OCI-LY7 (cell line): ENCODE measurements at regions not wholly inside any gene's neighbourhood (a gene's known extent, or its start where the extent isn't known, plus 50 kb on each side); places are given as distances from the start of the nearest gene placed in this dataset.

Source experiments
- BruUV-seq: library from RNA; stranded (reverse); fragments of 400-500 nt; replicated peaks from 2 replicates; lab custom pipeline; 2021; lab: Mats Ljungman, UMichigan
- CTCF ChIA-PET: fragments of 300-600 bp; sonication (Branson Sonifier 250); formaldehyde crosslinking; loops from one replicate; lab custom pipeline; 2022; ENCODE audit warnings: antibody characterized with exemption; ENCODE audit not compliant: unreplicated experiment; lab: Charles Lee
- POLR2A ChIA-PET: fragments of 300-600 bp; sonication (Branson Sonifier 250); formaldehyde crosslinking; loops from one replicate; lab custom pipeline; 2022; ENCODE audit warnings: antibody characterized with exemption; lab: Charles Lee
- DNase-seq: peaks from one replicate; pipeline ENCODE4 v3.0.0-alpha.2; 2015; ENCODE audit warnings: low spot score
- H2AFZ ChIP-seq: fragments of 200-600 bp; sonication (generic), shearing (Covaris generic); 2 replicates; pipeline ENCODE4 v1.6.1; 2014; ENCODE audit warnings: mild to moderate bottlenecking, antibody characterized with exemption, low read length, moderate library complexity
- H3K27ac ChIP-seq: fragments of 200-600 bp; sonication (generic); 2 replicates; pipeline ENCODE4 v1.5.1; 2014; ENCODE audit warnings: mixed run types, low read depth, mild to moderate bottlenecking, moderate library complexity, low read length, inconsistent platforms; ENCODE audit not compliant: poor library complexity, severe bottlenecking
- H3K36me3 ChIP-seq: fragments of 200-600 bp; sonication (generic); 2 replicates; pipeline ENCODE4 v1.6.1; 2014; ENCODE audit warnings: mild to moderate bottlenecking, antibody characterized with exemption, low read length, moderate library complexity, mixed read lengths; ENCODE audit not compliant: insufficient read depth
- H3K4me1 ChIP-seq: fragments of 200-600 bp; sonication (generic); 2 replicates; pipeline ENCODE4 v1.5.1; 2014; ENCODE audit warnings: mild to moderate bottlenecking, low read length; ENCODE audit not compliant: insufficient read depth, poor library complexity, severe bottlenecking
- H3K4me2 ChIP-seq: fragments of 200-600 bp; sonication (generic); 2 replicates; pipeline ENCODE4 v1.6.1; 2014; ENCODE audit warnings: mild to moderate bottlenecking, low read length
- H3K4me3 ChIP-seq: fragments of 200-600 bp; sonication (generic); 2 replicates; pipeline ENCODE4 v1.5.1; 2014; ENCODE audit warnings: mild to moderate bottlenecking, low read depth, low read length; ENCODE audit not compliant: poor library complexity, severe bottlenecking
- H3K79me2 ChIP-seq: fragments of 200-600 bp; sonication (generic); 2 replicates; pipeline ENCODE4 v1.6.1; 2016; ENCODE audit warnings: low read depth, mild to moderate bottlenecking, low read length, moderate library complexity, mixed read lengths; ENCODE audit not compliant: insufficient read depth
- H3K9me2 ChIP-seq: fragments of 200-600 bp; sonication (generic); 2 replicates; pipeline ENCODE4 v1.6.1; 2016; ENCODE audit warnings: mild to moderate bottlenecking, low read length, mixed read lengths; ENCODE audit not compliant: insufficient read depth
- H3K9me3 ChIP-seq: fragments of 200-600 bp; sonication (generic); 2 replicates; pipeline ENCODE4 v1.6.1; 2014; ENCODE audit warnings: mild to moderate bottlenecking, mixed run types, low read length, mixed read lengths
- H4K20me1 ChIP-seq: fragments of 200-600 bp; sonication (generic); 2 replicates; pipeline ENCODE4 v1.6.1; 2014; ENCODE audit warnings: mild to moderate bottlenecking, antibody characterized with exemption, low read length, moderate library complexity, mixed read lengths; ENCODE audit not compliant: insufficient read depth
- EZH2phosphoT487 ChIP-seq: fragments of 200-600 bp; sonication (generic); IDR thresholded peaks from 2 replicates; pipeline ENCODE4 v1.6.1; 2018; ENCODE audit warnings: low read depth, borderline replicate concordance, mild to moderate bottlenecking, mixed run types, antibody characterized with exemption, low read length, moderate library complexity, mixed read lengths
- intact Hi-C: fragments of 100-400 bp; cut with micrococcal nuclease; formaldehyde crosslinking; loops from one replicate; pipeline ENCODE4 v1.10.0; 2022; ENCODE audit not compliant: unreplicated experiment
- TF ChIP-seq, protein P1 (sequence below): fragments of 200-600 bp; sonication (generic); conservative IDR thresholded peaks from 2 replicates; pipeline ENCODE4 v1.5.1; 2014; ENCODE audit warnings: mild to moderate bottlenecking, antibody characterized with exemption, low read length, moderate library complexity, mixed read lengths

DNA sequence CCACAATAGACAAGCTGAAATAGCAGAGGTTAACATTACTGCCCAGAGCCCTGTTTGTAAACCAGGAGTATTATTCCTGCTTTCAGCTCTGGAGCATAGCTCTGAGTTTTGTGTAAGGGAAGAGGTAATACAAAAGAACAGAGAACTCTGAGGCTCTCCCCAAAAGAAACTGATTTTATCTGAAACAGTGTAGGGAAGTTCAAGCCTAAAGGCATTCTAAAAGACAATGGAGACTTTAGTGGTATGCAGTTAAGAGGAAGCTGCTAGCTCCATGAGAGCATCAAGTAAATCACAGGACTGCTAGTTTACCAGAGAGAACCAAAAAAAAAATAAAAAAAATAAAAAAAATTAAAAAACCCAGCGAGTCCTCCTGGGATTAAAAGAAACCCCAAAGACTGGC lies 146.6 kb upstream of the PCSK5 start:
- Histone ChIP-seq H3K9me2 (no peaks in the 10 kb centered on the region), H3K4me2 (no peak overlapping the region), H3K9me3 (no peaks in the 10 kb centered on the region), H3K4me3 (no peak overlapping the region), H3K79me2 (no peaks in the 10 kb centered on the region), H4K20me1 (no peaks in the 10 kb centered on the region), H2AFZ (no peak overlapping the region), H3K4me1 (no peaks in the 10 kb centered on the region), H3K27ac (no peak overlapping the region), H3K36me3 (no peaks in the 10 kb centered on the region)
- ChIA-PET POLR2A (interaction anchor here (1.2 kb wide), 1 partner anchor 64 kb away, joined by 3 read pairs; no protein-coding TSS in a partner anchor), CTCF (no interaction called here)
- BruUV-seq, result no TSS peak
- intact Hi-C loops, result no loop called here
- TF ChIP-seq EZH2phosphoT487, result no peak
- TF ChIP-seq, protein P1, sequence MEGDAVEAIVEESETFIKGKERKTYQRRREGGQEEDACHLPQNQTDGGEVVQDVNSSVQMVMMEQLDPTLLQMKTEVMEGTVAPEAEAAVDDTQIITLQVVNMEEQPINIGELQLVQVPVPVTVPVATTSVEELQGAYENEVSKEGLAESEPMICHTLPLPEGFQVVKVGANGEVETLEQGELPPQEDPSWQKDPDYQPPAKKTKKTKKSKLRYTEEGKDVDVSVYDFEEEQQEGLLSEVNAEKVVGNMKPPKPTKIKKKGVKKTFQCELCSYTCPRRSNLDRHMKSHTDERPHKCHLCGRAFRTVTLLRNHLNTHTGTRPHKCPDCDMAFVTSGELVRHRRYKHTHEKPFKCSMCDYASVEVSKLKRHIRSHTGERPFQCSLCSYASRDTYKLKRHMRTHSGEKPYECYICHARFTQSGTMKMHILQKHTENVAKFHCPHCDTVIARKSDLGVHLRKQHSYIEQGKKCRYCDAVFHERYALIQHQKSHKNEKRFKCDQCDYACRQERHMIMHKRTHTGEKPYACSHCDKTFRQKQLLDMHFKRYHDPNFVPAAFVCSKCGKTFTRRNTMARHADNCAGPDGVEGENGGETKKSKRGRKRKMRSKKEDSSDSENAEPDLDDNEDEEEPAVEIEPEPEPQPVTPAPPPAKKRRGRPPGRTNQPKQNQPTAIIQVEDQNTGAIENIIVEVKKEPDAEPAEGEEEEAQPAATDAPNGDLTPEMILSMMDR, result no peak
- DNase-seq, result no peak

DNA sequence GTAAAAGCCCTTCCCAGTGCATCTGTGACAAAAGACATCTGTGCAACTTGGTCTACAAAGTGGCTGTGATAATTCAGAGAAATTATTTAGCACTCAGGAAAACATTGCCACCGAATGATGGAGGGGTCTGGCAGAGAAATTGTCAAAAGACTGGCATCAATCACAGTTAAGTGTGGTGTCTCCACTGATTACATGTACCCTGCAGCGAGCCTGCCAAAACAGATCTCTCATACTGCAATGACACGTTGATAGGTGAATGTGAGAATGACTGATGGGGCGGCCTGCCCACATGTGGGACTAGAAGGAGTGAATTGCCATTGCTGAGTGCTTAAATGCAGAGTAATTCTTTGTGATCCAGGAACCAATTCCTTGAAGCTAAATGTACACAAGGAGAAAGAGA lies 136.4 kb upstream of the PCSK5 start:
- Histone ChIP-seq H3K4me2 (no peak overlapping the region), H2AFZ (no peak overlapping the region), H3K79me2 (no peaks in the 10 kb centered on the region), H3K9me3 (no peaks in the 10 kb centered on the region), H3K4me3 (no peak overlapping the region), H3K9me2 (no peaks in the 10 kb centered on the region), H3K27ac (no peak overlapping the region), H3K4me1 (no peaks in the 10 kb centered on the region), H4K20me1 (no peaks in the 10 kb centered on the region), H3K36me3 (no peaks in the 10 kb centered on the region)
- ChIA-PET CTCF (no interaction called here), POLR2A (interaction anchor here (0.6 kb wide), 1 partner anchor 1437 kb away, joined by 3 read pairs; no protein-coding TSS in a partner anchor)
- TF ChIP-seq, protein P1, result no peak
- no peak for TF ChIP-seq EZH2phosphoT487
- BruUV-seq, result no TSS peak
- intact Hi-C loops, result no loop called here
- DNase-seq, result no peak

DNA sequence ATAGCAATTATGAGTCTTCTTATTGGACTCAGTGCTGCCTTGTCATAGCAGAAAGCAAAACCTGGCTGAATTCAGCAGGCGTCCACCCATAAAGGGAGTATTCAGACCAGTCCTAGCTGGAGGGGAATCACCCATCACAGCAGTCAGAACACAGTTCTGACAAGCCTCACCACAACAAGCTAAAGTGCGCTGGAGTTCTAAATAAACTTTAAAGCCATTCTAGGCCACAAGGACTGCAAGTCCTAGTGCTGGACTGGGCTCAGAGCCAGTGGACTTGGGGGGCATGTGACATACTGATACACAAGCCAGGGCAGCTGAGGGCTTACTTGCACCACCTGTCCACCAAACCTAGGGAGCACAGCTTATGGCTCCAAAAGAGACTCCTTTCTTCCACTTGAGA lies 115.3 kb upstream of the PCSK5 start:
- Histone ChIP-seq H4K20me1 (no peaks in the 10 kb centered on the region), H3K9me2 (no peaks in the 10 kb centered on the region), H3K79me2 (no peaks in the 10 kb centered on the region), H3K36me3 (no peaks in the 10 kb centered on the region), H3K9me3 (no peaks in the 10 kb centered on the region), H3K4me3 (no peak overlapping the region), H2AFZ (no peak overlapping the region), H3K4me2 (no peak overlapping the region), H3K4me1 (no peaks in the 10 kb centered on the region), H3K27ac (no peak overlapping the region)
- CTCF ChIA-PET, result no interaction called here
- BruUV-seq, result no TSS peak
- TF ChIP-seq, protein P1, result no peak
- TF ChIP-seq EZH2phosphoT487, result no peak
- DNase-seq, result no peak
- POLR2A ChIA-PET, result interaction anchor here (0.6 kb wide), 2 partner anchors 507 to 1106 kb away, joined by 4 to 5 read pairs; no protein-coding TSS in a partner anchor
- intact Hi-C loops, result no loop called here
